ENCODE measurements at regions not wholly inside any gene's neighbourhood (a gene's known extent, or its start where the extent isn't known, plus 50 kb on each side); places are given as distances from the start of the nearest gene placed in this dataset.
"Not testable (repeated sequence)": the region's sequence is repeated elsewhere in the genome, so short reads cannot be mapped to it uniquely, and the experiment has no call there.

DNA sequence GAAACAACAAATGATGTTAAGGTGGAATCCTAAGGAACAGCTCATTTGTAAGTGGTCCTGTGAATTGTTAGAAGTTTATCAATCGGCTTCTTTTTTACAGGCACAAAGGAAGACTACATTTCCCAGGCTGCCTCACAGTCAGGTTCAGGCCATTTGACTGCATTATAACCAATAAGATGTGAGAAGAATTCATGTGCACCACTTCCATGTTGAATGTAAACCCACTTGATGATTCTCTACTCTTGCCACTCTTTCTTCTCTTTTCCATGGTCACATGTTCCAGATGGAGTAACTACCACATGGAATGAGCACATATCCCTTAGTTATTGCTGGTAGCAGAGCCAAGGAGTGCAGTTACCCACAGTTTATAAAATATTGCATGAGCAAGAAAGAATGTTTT is 67.1 kb upstream of the GZMB start:
- ATAC-seq = no peak
- H3K27me3 ChIP-seq = no peaks in the 10 kb centered on the region
- no peak overlapping the region for H3K4me3 ChIP-seq
- no peaks in the 10 kb centered on the region for H3K9me3 ChIP-seq
- no peak overlapping the region for H3K27ac ChIP-seq
- WGBS, 2 donors (ENCODE audit: low coverage in 1 of 2) = 88 to 93% methylated on average over 1 of the region's 1 CpG
- no peak for TF ChIP-seq CTCF (IDR thresholded peaks at IDR 0.05)
- TF ChIP-seq EP300 (IDR thresholded peaks at IDR 0.05) = no peak
- no peak for TF ChIP-seq POLR2A (IDR thresholded peaks at IDR 0.05)
- TF ChIP-seq POLR2AphosphoS5 (IDR thresholded peaks at IDR 0.05) = no peak
- H3K4me1 ChIP-seq = no peaks in the 10 kb centered on the region
- no peaks in the 10 kb centered on the region for H3K36me3 ChIP-seq

DNA sequence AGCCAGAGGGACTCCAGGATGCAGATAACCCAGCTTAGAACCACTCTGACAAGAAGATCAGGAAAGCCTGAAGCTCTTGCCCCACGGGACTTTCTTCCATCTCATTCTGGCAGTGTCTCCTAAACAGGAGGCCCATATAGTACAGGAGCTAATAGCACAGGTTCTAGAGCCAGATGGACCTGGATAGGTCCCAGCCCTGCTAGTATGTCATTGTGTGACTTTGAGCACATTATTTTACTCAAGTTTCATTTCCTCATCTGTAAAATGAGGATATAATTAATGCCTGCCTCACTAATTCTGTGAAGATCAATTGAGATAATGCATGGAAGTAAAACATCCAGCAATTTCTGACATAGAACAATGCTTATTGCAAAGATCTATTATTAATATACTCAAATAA is 66.5 kb upstream of the GZMB start:
- H3K27ac ChIP-seq = no peak overlapping the region
- WGBS, 2 donors (ENCODE audit: low coverage in 1 of 2) = 25 to 50% methylated on average over 1 of the region's 1 CpG
- H3K9me3 ChIP-seq = no peaks in the 10 kb centered on the region
- H3K4me3 ChIP-seq = no peak overlapping the region
- no peak for TF ChIP-seq EP300 (IDR thresholded peaks at IDR 0.05)
- no peak for TF ChIP-seq CTCF (IDR thresholded peaks at IDR 0.05)
- no peak for TF ChIP-seq POLR2AphosphoS5 (IDR thresholded peaks at IDR 0.05)
- TF ChIP-seq POLR2A (IDR thresholded peaks at IDR 0.05) = no peak
- no peak for ATAC-seq
- H3K36me3 ChIP-seq = no peaks in the 10 kb centered on the region
- H3K4me1 ChIP-seq = no peaks in the 10 kb centered on the region
- H3K27me3 ChIP-seq = no peaks in the 10 kb centered on the region

DNA sequence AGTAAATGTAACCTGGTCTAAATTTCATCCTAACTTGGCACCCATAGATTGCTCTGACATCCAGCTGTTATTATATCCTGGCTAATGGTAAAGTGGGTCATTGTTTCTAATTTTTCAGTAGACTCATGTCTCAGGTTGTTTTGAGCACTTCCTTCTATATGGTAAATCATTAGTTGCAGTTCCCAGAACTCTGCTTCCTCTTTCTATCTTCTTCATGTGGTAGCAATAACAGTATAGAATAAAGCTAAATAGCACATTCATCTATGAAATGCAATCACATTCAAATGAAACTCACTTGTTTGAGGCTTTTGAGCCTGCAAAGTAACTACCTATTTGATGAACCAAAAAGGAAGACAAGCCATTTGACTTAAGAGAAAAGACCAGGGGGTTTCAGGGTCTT is 65.1 kb upstream of the GZMB start:
- no peak for TF ChIP-seq POLR2AphosphoS5 (IDR thresholded peaks at IDR 0.05)
- no peak for TF ChIP-seq CTCF (IDR thresholded peaks at IDR 0.05)
- TF ChIP-seq POLR2A (IDR thresholded peaks at IDR 0.05) = no peak
- TF ChIP-seq EP300 (IDR thresholded peaks at IDR 0.05) = no peak

DNA sequence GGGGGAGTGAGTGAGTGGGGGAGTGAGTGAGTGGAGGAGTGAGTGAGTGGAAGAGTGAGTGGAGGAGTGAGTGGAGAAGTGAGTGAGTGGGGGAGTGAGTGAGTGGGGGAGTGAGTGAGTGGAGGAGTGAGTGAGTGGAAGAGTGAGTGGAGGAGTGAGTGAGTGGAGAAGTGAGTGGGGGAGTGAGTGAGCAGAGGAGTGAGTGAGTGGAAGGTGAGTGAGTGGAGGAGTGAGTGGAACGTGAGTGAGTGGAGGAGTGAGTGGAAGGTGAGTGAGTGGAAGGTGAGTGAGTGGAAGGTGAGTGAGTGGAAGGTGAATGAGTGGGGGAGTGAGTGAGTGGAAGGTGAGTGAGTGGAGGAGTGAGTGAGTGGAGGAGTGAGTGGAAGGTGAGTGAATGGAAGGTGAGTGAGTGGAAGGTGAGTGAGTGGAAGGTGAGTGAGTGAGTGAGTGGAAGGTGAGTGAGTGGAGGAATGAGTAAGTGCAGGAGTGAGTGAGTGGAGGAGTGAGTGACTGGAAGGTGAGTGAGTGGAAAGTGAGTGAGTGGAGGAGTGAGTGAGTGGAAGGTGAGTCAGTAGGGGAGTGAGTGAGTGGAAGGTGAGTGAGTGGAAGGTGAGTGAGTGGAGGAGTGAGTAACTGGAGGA is 62.4 kb upstream of the GZMB start:
- ATAC-seq, H3K9me3 ChIP-seq, H3K36me3 ChIP-seq, H3K27ac ChIP-seq, H3K4me3 ChIP-seq, H3K27me3 ChIP-seq, H3K4me1 ChIP-seq: not testable (repeated sequence)
- 75 to 85% methylated on average over 1 of the region's 1 CpG for WGBS, 2 donors (ENCODE audit: low coverage in 1 of 2)

More for the DNA sequence above, 65.1 kb upstream of the GZMB start:
- Histone ChIP-seq H3K4me3 (no peak overlapping the region), H3K4me1 (peaks cover 0 to under 1% (median 0%) of the 10 kb centered on the region in 3 donors), H3K36me3 (no peaks in the 10 kb centered on the region), H3K27me3 (no peaks in the 10 kb centered on the region), H3K27ac (no peak overlapping the region), H3K9me3 (no peaks in the 10 kb centered on the region)
- no peak for ATAC-seq

- Histone ChIP-seq H3K9me3 (no peaks in the 10 kb centered on the region), H3K27ac (no peak overlapping the region), H3K36me3 (no peaks in the 10 kb centered on the region), H3K4me1 (peaks cover 0 to 6% (median 0%) of the 10 kb centered on the region in 3 donors), H3K4me3 (no peak overlapping the region), H3K27me3 (no peaks in the 10 kb centered on the region)
- no peak for ATAC-seq
- no peak for TF ChIP-seq CTCF (IDR thresholded peaks at IDR 0.05)
- TF ChIP-seq POLR2A (IDR thresholded peaks at IDR 0.05) = no peak
- TF ChIP-seq POLR2AphosphoS5 (IDR thresholded peaks at IDR 0.05) = no peak
- TF ChIP-seq EP300 (IDR thresholded peaks at IDR 0.05) = no peak
- WGBS, 2 donors (ENCODE audit: low coverage in 1 of 2) = 45 to 62% methylated on average over 5 to 8 of the region's 8 CpGs
Observed at GRCh38 chr14:24695265-24696241, 61.6 kb upstream of the GZMB start.

Data from gastroesophageal sphincter (tissue), 4 donors.